WTC11 (cell line): ENCODE measurements at regions not wholly inside any gene's neighbourhood (a gene's known extent, or its start where the extent isn't known, plus 50 kb on each side); places are given as distances from the start of the nearest gene placed in this dataset.

Experiments used
- JUN ChIP-seq: sonication (generic); formaldehyde crosslinking; IDR thresholded peaks from 2 replicates; pipeline ENCODE4 v1.8.0; 2023; ENCODE audit warnings: mild to moderate bottlenecking, missing genetic modification reagents
- ZNF121 ChIP-seq: sonication (generic); formaldehyde crosslinking; IDR thresholded peaks from 2 replicates; pipeline ENCODE4 v1.8.0; 2023; ENCODE audit warnings: missing genetic modification reagents
- TF ChIP-seq, protein P1 (sequence below): fragments of 200-600 bp; IDR thresholded peaks from 2 replicates; pipeline ENCODE4 v1.8.0; 2022; ENCODE audit warnings: antibody characterized with exemption

DNA sequence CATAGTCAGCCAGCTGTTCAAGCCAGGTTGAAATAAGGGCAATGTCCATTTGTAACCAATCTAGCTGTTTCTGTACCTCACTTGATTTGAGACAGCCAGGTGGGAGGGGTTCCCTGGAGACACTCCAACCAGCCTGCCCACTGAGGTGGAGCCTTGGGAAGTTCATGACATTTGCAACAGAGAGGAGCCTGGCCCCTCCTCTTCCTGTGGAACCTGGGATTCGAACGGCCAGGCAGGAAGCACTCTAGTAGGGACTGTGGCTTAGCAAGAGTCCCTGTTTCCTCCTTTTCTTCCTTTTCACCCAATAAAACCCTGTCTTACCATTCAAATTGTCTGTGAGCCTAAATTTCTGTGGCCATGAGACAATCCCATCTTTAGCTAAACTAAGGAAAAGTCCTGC lies 312.3 kb upstream of the NMUR2 start:
- TF ChIP-seq, protein P1, sequence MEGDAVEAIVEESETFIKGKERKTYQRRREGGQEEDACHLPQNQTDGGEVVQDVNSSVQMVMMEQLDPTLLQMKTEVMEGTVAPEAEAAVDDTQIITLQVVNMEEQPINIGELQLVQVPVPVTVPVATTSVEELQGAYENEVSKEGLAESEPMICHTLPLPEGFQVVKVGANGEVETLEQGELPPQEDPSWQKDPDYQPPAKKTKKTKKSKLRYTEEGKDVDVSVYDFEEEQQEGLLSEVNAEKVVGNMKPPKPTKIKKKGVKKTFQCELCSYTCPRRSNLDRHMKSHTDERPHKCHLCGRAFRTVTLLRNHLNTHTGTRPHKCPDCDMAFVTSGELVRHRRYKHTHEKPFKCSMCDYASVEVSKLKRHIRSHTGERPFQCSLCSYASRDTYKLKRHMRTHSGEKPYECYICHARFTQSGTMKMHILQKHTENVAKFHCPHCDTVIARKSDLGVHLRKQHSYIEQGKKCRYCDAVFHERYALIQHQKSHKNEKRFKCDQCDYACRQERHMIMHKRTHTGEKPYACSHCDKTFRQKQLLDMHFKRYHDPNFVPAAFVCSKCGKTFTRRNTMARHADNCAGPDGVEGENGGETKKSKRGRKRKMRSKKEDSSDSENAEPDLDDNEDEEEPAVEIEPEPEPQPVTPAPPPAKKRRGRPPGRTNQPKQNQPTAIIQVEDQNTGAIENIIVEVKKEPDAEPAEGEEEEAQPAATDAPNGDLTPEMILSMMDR: no peak
- TF ChIP-seq JUN (CRISPR knock-in tag) (no peak), ZNF121 (no peak)
